ENCODE measurements at regions not wholly inside any gene's neighbourhood (a gene's known extent, or its start where the extent isn't known, plus 50 kb on each side); places are given as distances from the start of the nearest gene placed in this dataset.

DNA sequence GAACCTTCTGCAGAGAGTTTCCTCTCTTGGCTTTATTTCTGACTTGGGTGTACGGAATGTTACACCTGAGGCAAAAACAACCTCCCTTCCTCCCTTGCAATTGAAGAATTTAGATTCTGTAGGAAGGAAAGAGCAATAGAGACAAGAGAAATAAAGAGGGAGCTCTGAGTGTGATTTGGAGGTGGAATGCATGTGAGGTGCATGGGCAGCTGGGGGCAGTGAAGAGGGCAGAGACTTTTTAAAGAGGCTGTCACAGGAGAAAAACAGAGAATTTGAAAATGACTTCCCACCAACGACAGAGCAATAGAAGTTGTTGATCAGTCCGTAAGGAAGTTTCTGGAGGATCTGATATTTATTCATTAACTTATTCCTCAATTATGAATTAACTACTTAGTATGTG is 172.0 kb upstream of the B3GALT2 start:
- DNase-seq (ENCODE audit: low read depth) = no peak
- TF ChIP-seq, protein P1, sequence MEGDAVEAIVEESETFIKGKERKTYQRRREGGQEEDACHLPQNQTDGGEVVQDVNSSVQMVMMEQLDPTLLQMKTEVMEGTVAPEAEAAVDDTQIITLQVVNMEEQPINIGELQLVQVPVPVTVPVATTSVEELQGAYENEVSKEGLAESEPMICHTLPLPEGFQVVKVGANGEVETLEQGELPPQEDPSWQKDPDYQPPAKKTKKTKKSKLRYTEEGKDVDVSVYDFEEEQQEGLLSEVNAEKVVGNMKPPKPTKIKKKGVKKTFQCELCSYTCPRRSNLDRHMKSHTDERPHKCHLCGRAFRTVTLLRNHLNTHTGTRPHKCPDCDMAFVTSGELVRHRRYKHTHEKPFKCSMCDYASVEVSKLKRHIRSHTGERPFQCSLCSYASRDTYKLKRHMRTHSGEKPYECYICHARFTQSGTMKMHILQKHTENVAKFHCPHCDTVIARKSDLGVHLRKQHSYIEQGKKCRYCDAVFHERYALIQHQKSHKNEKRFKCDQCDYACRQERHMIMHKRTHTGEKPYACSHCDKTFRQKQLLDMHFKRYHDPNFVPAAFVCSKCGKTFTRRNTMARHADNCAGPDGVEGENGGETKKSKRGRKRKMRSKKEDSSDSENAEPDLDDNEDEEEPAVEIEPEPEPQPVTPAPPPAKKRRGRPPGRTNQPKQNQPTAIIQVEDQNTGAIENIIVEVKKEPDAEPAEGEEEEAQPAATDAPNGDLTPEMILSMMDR (conservative IDR thresholded peaks at IDR 0.05; ENCODE audit: low read length) = no peak

DNA sequence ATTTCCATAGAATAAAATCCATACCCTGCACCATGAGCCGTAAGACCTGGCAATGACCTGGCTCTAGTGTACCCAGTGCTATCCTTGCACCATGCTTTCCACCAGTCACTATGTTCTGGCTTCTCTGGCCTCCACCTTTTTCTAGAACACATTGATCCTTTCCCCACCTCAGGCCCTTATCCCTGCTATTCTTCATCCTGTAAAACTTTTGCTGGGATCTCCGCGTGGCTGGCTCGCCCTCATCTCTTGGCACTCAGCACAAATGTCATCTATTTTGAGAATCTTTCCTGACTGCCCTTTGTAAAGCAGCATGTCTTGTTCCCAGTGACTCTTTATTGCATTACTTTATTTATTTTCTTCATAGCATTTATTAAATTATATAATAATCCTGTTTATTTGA is 169.8 kb upstream of the B3GALT2 start:
- H3K4me3 ChIP-seq (ENCODE audit: low read length) = no peak overlapping the region
- no peak for DNase-seq (ENCODE audit: low read depth)
- TF ChIP-seq, protein P1 (conservative IDR thresholded peaks at IDR 0.05; ENCODE audit: low read length) = no peak

More for the DNA sequence above, 172.0 kb upstream of the B3GALT2 start:
- no peak overlapping the region for H3K4me3 ChIP-seq (ENCODE audit: low read length)

DNA sequence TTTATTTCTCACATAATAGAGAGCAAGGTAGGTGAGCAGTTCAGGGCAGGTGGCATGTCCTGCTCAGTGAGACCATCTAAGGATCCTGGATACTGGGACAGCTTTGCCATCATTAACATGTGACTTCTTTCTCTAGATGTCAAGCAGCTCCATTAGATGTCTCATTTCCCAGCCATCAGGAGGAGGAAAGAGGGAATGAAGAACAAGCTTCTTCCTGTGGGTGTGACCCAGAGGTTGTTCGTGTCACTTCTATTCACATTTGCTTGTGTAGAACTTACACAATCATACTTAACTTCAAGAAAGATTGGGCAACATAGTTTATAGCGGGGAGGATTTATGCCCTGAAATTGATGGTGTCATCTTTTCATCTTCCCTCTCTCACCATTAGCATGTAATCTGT is 169.2 kb upstream of the B3GALT2 start:
- TF ChIP-seq, protein P1 (conservative IDR thresholded peaks at IDR 0.05; ENCODE audit: low read length) = no peak
- H3K4me3 ChIP-seq (ENCODE audit: low read length) = no peak overlapping the region
- DNase-seq (ENCODE audit: low read depth) = no peak

DNA sequence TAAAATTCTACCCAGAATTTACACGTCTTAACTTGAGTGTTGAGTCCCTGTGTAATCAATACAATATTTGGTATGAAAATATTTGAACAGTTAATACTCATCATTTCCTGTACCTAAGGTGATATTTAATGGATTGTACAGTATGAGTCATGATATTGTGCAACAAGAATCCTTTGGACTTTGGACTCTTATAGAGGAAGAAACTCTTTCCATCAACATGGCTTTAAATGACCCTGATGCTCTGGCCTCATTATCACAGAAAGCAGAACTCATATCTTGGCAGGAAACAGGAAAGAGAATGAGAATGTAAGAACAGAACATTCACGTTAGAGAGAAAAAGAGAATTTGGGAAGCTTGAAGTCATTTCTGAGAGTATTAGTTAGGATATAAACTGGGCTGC is 168.8 kb upstream of the B3GALT2 start:
- H3K4me3 ChIP-seq (ENCODE audit: low read length) = no peak overlapping the region
- TF ChIP-seq, protein P1 (conservative IDR thresholded peaks at IDR 0.05; ENCODE audit: low read length) = no peak
- no peak for DNase-seq (ENCODE audit: low read depth)

DNA sequence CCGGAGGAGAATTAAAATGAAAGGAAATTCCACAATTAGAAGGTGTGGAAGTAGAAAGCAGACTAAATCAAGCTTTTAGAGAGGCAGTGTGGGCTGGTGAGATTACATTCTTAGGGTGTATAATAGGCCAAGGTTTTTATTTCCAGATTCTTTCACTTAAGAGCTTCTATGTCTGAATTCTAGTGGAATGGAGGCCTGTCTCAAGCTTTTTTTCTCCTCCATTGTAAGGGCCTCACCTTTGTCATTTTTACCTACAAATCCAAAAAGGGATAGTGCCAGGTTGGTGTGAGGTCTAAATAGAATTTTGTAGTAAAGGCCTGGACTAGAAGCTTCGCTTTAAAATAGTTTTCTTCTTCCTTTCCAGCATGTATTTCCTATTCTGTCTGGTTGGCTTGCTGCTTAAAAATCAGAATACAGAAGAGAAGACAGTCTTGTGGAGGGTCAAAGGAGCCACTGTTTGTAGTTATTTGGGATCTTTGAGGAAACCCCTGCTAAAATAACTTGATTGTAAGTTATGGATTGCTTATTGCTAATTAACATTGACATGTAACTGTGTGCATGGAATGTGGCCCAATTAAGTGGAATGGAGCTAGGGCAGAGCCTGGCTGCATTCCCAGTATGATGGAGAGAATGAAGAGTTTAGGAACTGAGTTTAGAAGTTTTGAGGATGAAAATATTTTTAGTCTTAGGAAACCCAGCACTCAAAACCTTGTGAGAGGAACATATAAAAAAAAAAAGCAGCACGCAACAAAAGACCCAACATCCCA is 162.5 kb upstream of the B3GALT2 start:
- DNase-seq (ENCODE audit: low read depth) = no peak
- no peak overlapping the region for H3K4me3 ChIP-seq (ENCODE audit: low read length)

DNA sequence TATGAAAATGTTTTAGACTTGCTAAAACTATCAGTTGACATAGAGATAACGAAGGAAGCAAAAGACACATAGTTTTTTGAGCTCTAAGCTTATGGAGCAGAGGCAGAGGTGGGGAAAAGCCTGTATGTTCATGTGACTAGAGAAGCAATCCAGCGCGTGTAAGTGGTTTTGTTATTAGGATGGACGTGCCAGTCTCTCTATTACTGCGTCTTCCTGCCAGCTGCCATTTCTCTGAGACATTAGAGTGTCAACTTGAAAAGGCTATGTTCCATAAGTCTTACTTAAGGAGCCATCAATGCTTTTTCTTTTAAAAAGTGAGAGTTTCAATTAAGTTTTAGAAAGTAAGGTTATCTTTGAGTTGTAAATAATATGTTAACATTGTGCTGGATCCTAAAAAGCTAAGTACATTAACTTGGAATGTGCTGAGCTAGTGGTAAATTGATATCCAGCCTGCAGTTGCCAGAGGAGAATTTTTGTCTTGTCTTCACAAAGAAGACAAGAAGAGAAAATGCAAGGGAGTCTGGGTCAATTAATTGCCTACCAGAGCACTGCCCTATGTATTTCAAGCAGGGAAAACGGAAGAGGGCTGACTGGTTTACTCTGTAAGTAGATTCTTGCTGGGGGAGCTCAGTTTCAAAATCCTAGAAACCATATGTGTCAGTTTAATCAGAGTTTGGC is 161.8 kb upstream of the B3GALT2 start:
- DNase-seq (ENCODE audit: low read depth) = peak; percentile 63
- TF ChIP-seq, protein P1 (conservative IDR thresholded peaks at IDR 0.05; ENCODE audit: low read length) = no peak
- no peak overlapping the region for H3K4me3 ChIP-seq (ENCODE audit: low read length)

More for the DNA sequence above, 162.5 kb upstream of the B3GALT2 start:
- TF ChIP-seq, protein P1 (conservative IDR thresholded peaks at IDR 0.05; ENCODE audit: low read length) = no peak

DNA sequence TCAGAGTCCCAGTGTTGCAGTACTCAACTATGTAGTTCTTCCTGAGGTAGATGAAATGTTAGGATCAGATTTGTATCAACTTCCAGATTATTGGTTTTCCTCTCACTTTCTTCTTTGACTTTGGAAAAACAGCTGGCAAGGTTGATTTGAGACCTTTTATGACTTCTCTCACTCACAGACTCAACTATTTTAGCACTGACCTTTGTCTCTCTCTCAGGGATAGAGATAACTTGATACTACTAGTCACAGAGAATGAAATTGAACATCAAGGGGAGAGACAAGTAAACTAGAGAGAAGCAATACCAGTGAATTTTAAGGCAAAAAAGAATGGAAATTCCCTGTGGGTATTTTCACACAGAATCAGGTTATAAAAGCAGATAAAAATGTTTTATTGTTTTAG is 159.7 kb upstream of the B3GALT2 start:
- TF ChIP-seq, protein P1 (conservative IDR thresholded peaks at IDR 0.05; ENCODE audit: low read length) = no peak
- no peak overlapping the region for H3K4me3 ChIP-seq (ENCODE audit: low read length)
- no peak for DNase-seq (ENCODE audit: low read depth)
